ENCODE measurements at regions not wholly inside any gene's neighbourhood (a gene's known extent, or its start where the extent isn't known, plus 50 kb on each side); places are given as distances from the start of the nearest gene placed in this dataset.

DNA sequence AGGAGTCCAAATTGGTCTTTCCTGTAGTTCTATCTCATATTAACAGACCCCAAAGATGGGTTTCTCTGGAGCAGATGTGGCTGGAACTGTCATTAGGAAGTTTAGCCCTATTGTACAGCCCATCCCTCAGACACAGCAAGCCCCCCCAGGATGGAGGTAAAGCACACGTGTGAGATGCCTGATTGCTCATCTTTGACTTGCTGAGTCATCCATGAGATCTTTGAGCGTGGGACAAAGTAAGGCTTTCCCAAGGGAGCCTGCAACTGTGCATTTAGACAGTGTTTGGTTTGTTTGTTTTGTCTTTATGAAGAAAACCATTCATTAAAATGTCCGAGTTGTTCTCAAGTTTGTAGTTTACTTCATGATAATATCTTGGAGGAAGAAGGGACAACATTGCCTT, 145.3 kb upstream of the CDH13 start:
- TF ChIP-seq ELF4 (IDR thresholded peaks at IDR 0.05) (no peak), SP1 (IDR thresholded peaks at IDR 0.05) (no peak), SUZ12 (IDR thresholded peaks at IDR 0.05) (no peak), TARDBP (IDR thresholded peaks at IDR 0.05) (no peak), NFRKB (IDR thresholded peaks at IDR 0.05) (no peak), FOXK2 (IDR thresholded peaks at IDR 0.05) (no peak), CTBP1 (IDR thresholded peaks at IDR 0.05; ENCODE audit: borderline replicate concordance) (no peak), FOXA1 (IDR thresholded peaks at IDR 0.05) (no peak), BHLHE40 (IDR thresholded peaks at IDR 0.05; ENCODE audit: borderline replicate concordance) (no peak), L3MBTL2 (conservative IDR thresholded peaks at IDR 0.05) (no peak), ZNF384 (IDR thresholded peaks at IDR 0.05) (no peak)
- TF ChIP-seq, protein P1, sequence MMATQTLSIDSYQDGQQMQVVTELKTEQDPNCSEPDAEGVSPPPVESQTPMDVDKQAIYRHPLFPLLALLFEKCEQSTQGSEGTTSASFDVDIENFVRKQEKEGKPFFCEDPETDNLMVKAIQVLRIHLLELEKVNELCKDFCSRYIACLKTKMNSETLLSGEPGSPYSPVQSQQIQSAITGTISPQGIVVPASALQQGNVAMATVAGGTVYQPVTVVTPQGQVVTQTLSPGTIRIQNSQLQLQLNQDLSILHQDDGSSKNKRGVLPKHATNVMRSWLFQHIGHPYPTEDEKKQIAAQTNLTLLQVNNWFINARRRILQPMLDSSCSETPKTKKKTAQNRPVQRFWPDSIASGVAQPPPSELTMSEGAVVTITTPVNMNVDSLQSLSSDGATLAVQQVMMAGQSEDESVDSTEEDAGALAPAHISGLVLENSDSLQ (IDR thresholded peaks at IDR 0.05), result no peak

Data from HEK293T (cell line).